BJ (cell line): ENCODE measurements at regions not wholly inside any gene's neighbourhood (a gene's known extent, or its start where the extent isn't known, plus 50 kb on each side); places are given as distances from the start of the nearest gene placed in this dataset.
"Not testable (repeated sequence)": the region's sequence is repeated elsewhere in the genome, so short reads cannot be mapped to it uniquely, and the experiment has no call there.

ENCODE experiments used
- CTCF ChIA-PET: fragments of 350-600 bp; formaldehyde crosslinking; extraction: SDS; loops from one replicate; lab custom pipeline; 2021; ENCODE audit warnings: antibody characterized with exemption, inconsistent platforms; lab: Yijun Ruan, JAX
- POLR2A ChIA-PET: fragments of 300-600 bp; sonication (Branson Sonifier 250); formaldehyde crosslinking; extraction: SDS; loops from one replicate; lab custom pipeline; 2021; ENCODE audit warnings: antibody characterized with exemption; lab: Charles Lee
- DNase-seq: peaks from one replicate; pipeline ENCODE4 v3.0.0-alpha.2; 2011; ENCODE audit warnings: low read depth
- H3K27me3 ChIP-seq: 2 replicates; pipeline ENCODE4 v1.6.0; 2011; ENCODE audit warnings: low read length; ENCODE audit not compliant: control insufficient read depth, insufficient read depth
- H3K36me3 ChIP-seq: 2 replicates; pipeline ENCODE4 v1.5.1; 2011; ENCODE audit warnings: low read length; ENCODE audit not compliant: control insufficient read depth, insufficient read depth
- H3K4me3 ChIP-seq: 2 replicates; pipeline ENCODE4 v1.5.1; 2011; ENCODE audit warnings: low read depth, mild to moderate bottlenecking, control low read depth, low read length
- CTCF ChIP-seq: IDR thresholded peaks from 2 replicates; pipeline ENCODE4 v1.5.1; 2011; ENCODE audit warnings: low read depth, mild to moderate bottlenecking, control low read depth, inconsistent platforms, low read length, moderate library complexity; ENCODE audit not compliant: insufficient read depth

- H3K4me3 ChIP-seq, result no peak overlapping the region
- CTCF ChIA-PET, result no interaction called here
- no peaks in the 10 kb centered on the region for H3K36me3 ChIP-seq
- DNase-seq, result no peak
- no peaks in the 10 kb centered on the region for H3K27me3 ChIP-seq
- POLR2A ChIA-PET, result no interaction called here
- TF ChIP-seq CTCF, result no peak
These were observed 203.5 kb upstream of the G2E3 start for GRCh38 chr14:30355431-30355913.

- CTCF ChIA-PET, result interaction anchor here (0.6 kb wide), 1 partner anchor 50 kb away, joined by 3 read pairs; no protein-coding TSS in a partner anchor
- POLR2A ChIA-PET, result no interaction called here
- Histone ChIP-seq H3K4me3 (no peak overlapping the region), H3K27me3 (no peaks in the 10 kb centered on the region), H3K36me3 (no peaks in the 10 kb centered on the region)
- no peak for TF ChIP-seq CTCF
- DNase-seq, result no peak
These were observed 202.3 kb upstream of the G2E3 start for GRCh38 chr14:30356438-30357202.

- H3K27me3 ChIP-seq, result no peaks in the 10 kb centered on the region
- no peak overlapping the region for H3K4me3 ChIP-seq
- no peaks in the 10 kb centered on the region for H3K36me3 ChIP-seq
- POLR2A ChIA-PET, result no interaction called here
- no peak for TF ChIP-seq CTCF
- CTCF ChIA-PET, result interaction anchor here (0.6 kb wide), 2 partner anchors 19 to 51 kb away, joined by 3 read pairs; no protein-coding TSS in a partner anchor
- DNase-seq, result no peak
These were observed 201.2 kb upstream of the G2E3 start for GRCh38 chr14:30357791-30358190.

- ChIA-PET CTCF (no interaction called here), POLR2A (no interaction called here)
- no peak for DNase-seq
- no peak for TF ChIP-seq CTCF
- no peaks in the 10 kb centered on the region for H3K27me3 ChIP-seq
- H3K4me3 ChIP-seq, result no peak overlapping the region
- H3K36me3 ChIP-seq, result no peaks in the 10 kb centered on the region
These were observed 196.4 kb upstream of the G2E3 start for GRCh38 chr14:30362369-30363218.

GRCh38 chr14:30363219-30363880 is 195.6 kb upstream of the G2E3 start:
- DNase-seq, POLR2A ChIA-PET, H3K36me3 ChIP-seq, H3K27me3 ChIP-seq, CTCF ChIA-PET, H3K4me3 ChIP-seq: not testable (repeated sequence)
